22Rv1 (cell line): ENCODE measurements at regions not wholly inside any gene's neighbourhood (a gene's known extent, or its start where the extent isn't known, plus 50 kb on each side); places are given as distances from the start of the nearest gene placed in this dataset.
A peak's percentile ranks its signal among the peaks of the same experiment; 100 is the strongest.

Source experiments
- H3K27ac ChIP-seq: fragments of 450-650 bp; 2 replicates; pipeline ENCODE4 v1.5.1; 2017
- CTCF ChIP-seq: fragments of 450-650 bp; IDR thresholded peaks from 2 replicates; pipeline ENCODE4 v1.5.1; 2017; ENCODE audit warnings: mild to moderate bottlenecking
- ZFX ChIP-seq: fragments of 450-650 bp; IDR thresholded peaks from 2 replicates; pipeline ENCODE4 v1.6.1; 2017; ENCODE audit warnings: antibody characterized with exemption, borderline replicate concordance

GRCh38 chr18:76307293-76307690 is 187.8 kb downstream of the ZNF516 start:
- TF ChIP-seq CTCF (no peak), ZFX (no peak)
- no peak overlapping the region for H3K27ac ChIP-seq

GRCh38 chr18:76306685-76307292 is 188.3 kb downstream of the ZNF516 start:
- H3K27ac ChIP-seq, result no peak overlapping the region
- TF ChIP-seq ZFX (no peak), CTCF (peak; percentile 45)

GRCh38 chr18:76285866-76286265 is 209.2 kb downstream of the ZNF516 start:
- TF ChIP-seq ZFX (no peak), CTCF (no peak)
- no peak overlapping the region for H3K27ac ChIP-seq

- no peak for TF ChIP-seq ZFX
- no peak for TF ChIP-seq CTCF
- H3K27ac ChIP-seq, result no peak overlapping the region
These were observed 213.5 kb downstream of the ZNF516 start for GRCh38 chr18:76281565-76281964.

- H3K27ac ChIP-seq, result no peak overlapping the region
- no peak for TF ChIP-seq CTCF
- TF ChIP-seq ZFX, result no peak
These were observed 217.2 kb downstream of the ZNF516 start for GRCh38 chr18:76277801-76278200.

- H3K27ac ChIP-seq, result no peak overlapping the region
- TF ChIP-seq ZFX (no peak), CTCF (no peak)
These were observed 219.2 kb downstream of the ZNF516 start for GRCh38 chr18:76275727-76276313.

- TF ChIP-seq CTCF (peak; percentile 46), ZFX (no peak)
- no peak overlapping the region for H3K27ac ChIP-seq
These were observed 220.4 kb downstream of the ZNF516 start for GRCh38 chr18:76274468-76275289.
